ENCODE measurements at regions not wholly inside any gene's neighbourhood (a gene's known extent, or its start where the extent isn't known, plus 50 kb on each side); places are given as distances from the start of the nearest gene placed in this dataset.

GRCh38 chr15:85305050-85305449, 75.4 kb upstream of the AKAP13 start:
- Mint-ChIP-seq H3K4me1 (peaks cover 20% of the 10 kb centered on the region), H3K36me3 (ENCODE audit: low read depth) (no peaks in the 10 kb centered on the region), H3K27ac (no peak overlapping the region), H3K27me3 (no peaks in the 10 kb centered on the region), H3K4me3 (no peak overlapping the region), H3K9me3 (no peaks in the 10 kb centered on the region)
- no peak for DNase-seq
- POLR2A ChIA-PET: no interaction called here
- CTCF ChIA-PET: interaction anchor here (1.0 kb wide), 1 partner anchor 9 kb away, joined by 4 read pairs; no protein-coding TSS in a partner anchor

DNA sequence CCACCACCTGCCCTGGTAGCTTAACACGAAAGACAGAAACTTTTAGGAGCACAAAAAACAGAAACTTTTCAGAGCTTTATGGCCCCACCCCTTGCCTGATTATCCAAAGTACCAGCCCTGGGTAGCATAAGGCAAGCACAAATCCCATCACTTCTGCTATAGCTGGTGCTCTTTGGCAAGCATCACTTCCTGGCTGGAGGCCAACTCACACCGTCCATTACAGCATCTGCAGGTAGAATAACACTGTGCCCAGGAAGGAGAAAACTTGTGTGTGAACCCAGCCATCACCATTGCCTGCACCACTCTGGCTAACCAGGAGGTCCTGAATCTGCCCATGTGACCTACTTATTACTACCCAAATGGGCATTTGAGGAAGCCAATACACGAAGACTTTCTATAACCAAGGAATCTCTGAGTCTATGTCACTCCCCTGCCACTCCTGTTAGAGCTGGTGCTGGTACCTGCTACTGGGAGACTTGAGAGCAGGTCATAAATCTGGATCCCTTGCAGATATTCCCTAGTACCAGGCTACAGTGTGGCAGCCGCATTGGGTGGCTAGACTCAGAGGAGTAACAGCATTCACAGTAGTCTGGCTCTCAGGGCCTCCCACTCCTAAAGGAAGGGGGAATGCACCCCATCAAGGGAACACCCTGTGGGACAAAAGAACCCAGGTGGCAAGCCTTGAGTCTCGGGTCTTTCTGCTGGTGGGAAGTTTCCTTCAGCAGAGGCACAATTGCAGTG, 73.3 kb upstream of the AKAP13 start:
- Mint-ChIP-seq H3K36me3 (ENCODE audit: low read depth) (no peaks in the 10 kb centered on the region), H3K9me3 (peaks cover 3% of the 10 kb centered on the region), H3K27me3 (no peaks in the 10 kb centered on the region), H3K27ac (no peak overlapping the region), H3K4me1 (peaks cover 20% of the 10 kb centered on the region), H3K4me3 (no peak overlapping the region)
- POLR2A ChIA-PET: no interaction called here
- no peak for DNase-seq
- CTCF ChIA-PET: interaction anchor here (1.4 to 2.2 kb wide), 3 partner anchors 9 to 11 kb away, joined by 5 to 8 read pairs (median 7); no protein-coding TSS in a partner anchor

DNA sequence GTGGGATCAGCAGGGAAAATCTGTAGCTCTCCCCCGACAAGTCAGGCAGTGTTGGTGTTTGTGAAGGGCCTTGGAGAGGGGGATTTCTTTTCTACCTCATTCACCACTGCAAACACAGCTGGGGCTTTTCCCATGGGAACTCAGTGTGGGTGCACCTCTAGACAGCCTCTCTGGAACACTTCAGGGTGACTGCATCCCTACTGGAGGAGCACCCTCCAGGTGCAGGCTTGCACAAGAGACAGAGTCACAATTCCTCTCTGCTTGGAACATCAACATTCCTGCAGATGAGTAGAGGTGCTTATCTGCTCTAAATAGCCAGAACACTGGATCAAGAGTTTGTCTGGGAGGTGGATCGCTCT, 72.7 kb upstream of the AKAP13 start:
- Mint-ChIP-seq H3K9me3 (peaks cover 3% of the 10 kb centered on the region), H3K4me3 (no peak overlapping the region), H3K4me1 (peaks cover 25% of the 10 kb centered on the region), H3K36me3 (ENCODE audit: low read depth) (no peaks in the 10 kb centered on the region), H3K27me3 (no peaks in the 10 kb centered on the region), H3K27ac (no peak overlapping the region)
- POLR2A ChIA-PET: no interaction called here
- no peak for DNase-seq
- CTCF ChIA-PET: interaction anchor here (1.2 to 2.2 kb wide), 4 partner anchors 9 to 18 kb away, joined by 3 to 8 read pairs (median 6); no protein-coding TSS in a partner anchor

- Mint-ChIP-seq H3K9me3 (peaks cover 3% of the 10 kb centered on the region), H3K36me3 (ENCODE audit: low read depth) (peaks cover 6% of the 10 kb centered on the region), H3K27me3 (no peaks in the 10 kb centered on the region), H3K27ac (no peak overlapping the region), H3K4me1 (peaks cover 56% of the 10 kb centered on the region), H3K4me3 (no peak overlapping the region)
- ChIA-PET POLR2A (interaction anchor here (0.6 to 2.8 kb wide), 2 partner anchors 18 to 396 kb away, joined by 3 to 17 read pairs; no protein-coding TSS in a partner anchor), CTCF (interaction anchor here (1.9 to 2.1 kb wide), 2 partner anchors 19 to 102 kb away, joined by 7 to 15 read pairs; no protein-coding TSS in a partner anchor)
- DNase-seq: no peak
Observed at GRCh38 chr15:85311647-85312046, 68.8 kb upstream of the AKAP13 start.

DNA sequence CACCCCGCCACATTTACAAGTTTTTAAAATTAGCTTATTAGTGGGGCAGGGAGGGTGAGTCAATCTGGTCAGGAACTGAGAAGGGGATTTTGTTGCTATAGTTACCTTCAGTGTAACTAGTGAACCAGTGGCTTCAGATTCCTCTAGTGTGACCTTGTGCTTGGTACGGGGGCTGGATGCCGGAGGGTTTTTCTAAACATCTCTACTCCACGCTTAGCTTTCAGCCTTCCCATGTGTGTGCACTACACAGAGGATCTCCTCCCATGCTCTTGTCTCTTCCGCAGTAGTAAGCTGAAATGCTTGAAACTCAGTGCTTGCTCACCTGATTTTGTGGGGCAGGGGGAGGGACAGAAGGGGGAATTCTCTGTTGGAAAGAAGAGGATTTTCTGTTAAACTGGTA, 67.9 kb upstream of the AKAP13 start:
- CTCF ChIA-PET: interaction anchor here (0.9 to 2.4 kb wide), 8 partner anchors 10 to 101 kb away, joined by 3 to 15 read pairs (median 6); no protein-coding TSS in a partner anchor
- H3K9me3 Mint-ChIP-seq: peaks cover 3% of the 10 kb centered on the region
- H3K36me3 Mint-ChIP-seq (ENCODE audit: low read depth): peaks cover 6% of the 10 kb centered on the region
- H3K27ac Mint-ChIP-seq: no peak overlapping the region
- peaks cover 58% of the 10 kb centered on the region for H3K4me1 Mint-ChIP-seq
- no peak overlapping the region for H3K4me3 Mint-ChIP-seq
- no peaks in the 10 kb centered on the region for H3K27me3 Mint-ChIP-seq
- POLR2A ChIA-PET: interaction anchor here (0.6 to 2.8 kb wide), 3 partner anchors 17 to 395 kb away, joined by 3 to 17 read pairs (median 4); no protein-coding TSS in a partner anchor
- no peak for DNase-seq

DNA sequence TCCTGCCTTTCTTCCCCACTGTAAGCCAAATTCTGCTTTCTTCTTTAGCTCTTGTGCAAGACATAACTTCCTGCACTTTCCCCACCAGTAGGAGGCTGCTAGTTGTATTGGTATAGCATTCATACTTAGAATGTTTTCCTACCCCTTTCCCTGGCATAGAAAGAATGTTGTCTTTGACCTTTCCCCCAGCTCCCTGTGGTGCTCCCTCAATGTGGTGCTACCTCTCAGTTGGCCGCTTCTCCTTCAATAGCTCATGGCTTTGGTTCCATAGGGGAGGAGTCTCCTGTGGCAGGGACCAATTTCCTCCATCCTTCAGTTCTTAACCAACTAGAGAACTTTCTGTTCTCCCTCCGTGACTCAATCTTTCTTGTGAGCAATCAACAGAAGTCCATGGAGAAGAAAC, 67.5 kb upstream of the AKAP13 start:
- no peak overlapping the region for H3K4me3 Mint-ChIP-seq
- H3K9me3 Mint-ChIP-seq: peaks cover 3% of the 10 kb centered on the region

DNA sequence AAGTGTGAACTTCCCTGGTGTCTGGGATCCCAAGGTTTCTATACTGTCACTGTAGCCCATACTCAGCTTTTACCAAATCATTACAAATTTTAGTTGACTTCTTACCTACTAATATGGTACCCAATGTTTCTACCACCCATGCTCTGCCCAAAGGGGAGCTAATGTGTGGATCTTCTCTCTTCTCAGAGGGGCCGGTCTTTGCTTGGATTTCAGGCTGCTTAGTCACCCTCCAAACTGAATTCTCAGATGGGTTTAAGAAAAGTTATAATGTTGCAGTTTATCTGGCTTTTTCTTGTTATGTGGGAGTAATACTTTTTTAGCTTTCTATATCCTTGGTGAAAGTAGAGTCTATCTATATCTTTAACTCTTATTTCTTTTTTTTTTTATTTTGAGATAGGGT, 67.1 kb upstream of the AKAP13 start:
- CTCF ChIA-PET: interaction anchor here (1.7 to 2.4 kb wide), 5 partner anchors 11 to 100 kb away, joined by 4 to 15 read pairs (median 7); no protein-coding TSS in a partner anchor
- POLR2A ChIA-PET: interaction anchor here (0.9 to 2.8 kb wide), 4 partner anchors 15 to 87 kb away, joined by 3 to 17 read pairs (median 4); no protein-coding TSS in a partner anchor
- Mint-ChIP-seq H3K9me3 (peaks cover 3% of the 10 kb centered on the region), H3K27ac (no peak overlapping the region), H3K4me3 (no peak overlapping the region), H3K36me3 (ENCODE audit: low read depth) (peaks cover 6% of the 10 kb centered on the region), H3K27me3 (no peaks in the 10 kb centered on the region), H3K4me1 (peaks cover 63% of the 10 kb centered on the region)
- DNase-seq: no peak

More for the DNA sequence above, 67.5 kb upstream of the AKAP13 start:
- Mint-ChIP-seq H3K27me3 (no peaks in the 10 kb centered on the region), H3K4me1 (peaks cover 62% of the 10 kb centered on the region), H3K27ac (no peak overlapping the region), H3K36me3 (ENCODE audit: low read depth) (peaks cover 6% of the 10 kb centered on the region)
- DNase-seq: no peak
- POLR2A ChIA-PET: interaction anchor here (0.9 to 2.8 kb wide), 4 partner anchors 14 to 88 kb away, joined by 3 to 17 read pairs (median 4); no protein-coding TSS in a partner anchor
- CTCF ChIA-PET: interaction anchor here (0.9 to 2.4 kb wide), 8 partner anchors 11 to 101 kb away, joined by 3 to 15 read pairs (median 6); no protein-coding TSS in a partner anchor

DNA sequence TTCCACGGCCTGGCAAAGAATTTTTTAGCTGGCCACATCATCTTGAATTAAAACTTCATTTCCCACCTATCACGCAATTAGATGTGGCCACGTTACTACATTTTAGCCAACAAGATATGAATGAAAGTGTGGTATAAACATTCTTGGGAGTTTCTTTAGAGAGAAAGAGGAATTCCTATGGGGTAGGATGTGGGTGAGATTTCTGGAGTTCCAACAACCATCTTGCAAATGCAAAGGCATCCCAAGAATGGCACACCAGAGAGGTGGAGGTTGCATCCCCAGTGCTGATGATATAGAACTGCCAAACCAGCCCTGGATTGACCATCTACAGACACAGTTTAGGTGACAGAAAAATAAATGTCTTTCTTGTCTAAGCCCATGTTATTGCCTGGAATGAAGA, 66.3 kb upstream of the AKAP13 start:
- Mint-ChIP-seq H3K4me3 (no peak overlapping the region), H3K4me1 (peaks cover 64% of the 10 kb centered on the region), H3K9me3 (peaks cover 3% of the 10 kb centered on the region), H3K36me3 (ENCODE audit: low read depth) (peaks cover 6% of the 10 kb centered on the region), H3K27ac (no peak overlapping the region), H3K27me3 (no peaks in the 10 kb centered on the region)
- no peak for DNase-seq
- ChIA-PET CTCF (interaction anchor here (2.4 to 6.0 kb wide), 2 partner anchors 15 to 17 kb away, joined by 12 to 86 read pairs; no protein-coding TSS in a partner anchor), POLR2A (interaction anchor here (0.7 to 7.2 kb wide), 4 partner anchors 15 to 96 kb away, joined by 3 to 132 read pairs (median 10); no protein-coding TSS in a partner anchor)

GRCh38 chr15:85314633-85315032, 65.8 kb upstream of the AKAP13 start:
- no peak overlapping the region for H3K27ac Mint-ChIP-seq
- H3K4me1 Mint-ChIP-seq: peaks cover 64% of the 10 kb centered on the region
- CTCF ChIA-PET: interaction anchor here (2.4 to 6.0 kb wide), 2 partner anchors 15 to 18 kb away, joined by 12 to 86 read pairs; no protein-coding TSS in a partner anchor

GRCh38 chr15:85316244-85316934, 64.0 kb upstream of the AKAP13 start:
- ChIA-PET CTCF (interaction anchor here (0.8 to 6.0 kb wide), 12 partner anchors 10 to 188 kb away, joined by 3 to 86 read pairs (median 6); partner anchors contain the start of gene AKAP13), POLR2A (interaction anchor here (0.5 to 7.2 kb wide), 11 partner anchors 13 to 374 kb away, joined by 3 to 132 read pairs (median 4); partner anchors contain the start of gene AKAP13)
- no peaks in the 10 kb centered on the region for H3K27me3 Mint-ChIP-seq
- peak overlapping the region; percentile 79 for H3K27ac Mint-ChIP-seq
- peaks cover 68% of the 10 kb centered on the region for H3K4me1 Mint-ChIP-seq
- H3K9me3 Mint-ChIP-seq: peaks cover 11% of the 10 kb centered on the region
- H3K36me3 Mint-ChIP-seq (ENCODE audit: low read depth): peaks cover 10% of the 10 kb centered on the region
- peak; percentile 34 for DNase-seq
- H3K4me3 Mint-ChIP-seq: peak overlapping the region; percentile 5

More at GRCh38 chr15:85314633-85315032, 65.8 kb upstream of the AKAP13 start:
- H3K4me3 Mint-ChIP-seq: no peak overlapping the region
- H3K27me3 Mint-ChIP-seq: no peaks in the 10 kb centered on the region
- DNase-seq: no peak
- peaks cover 5% of the 10 kb centered on the region for H3K9me3 Mint-ChIP-seq
- peaks cover 6% of the 10 kb centered on the region for H3K36me3 Mint-ChIP-seq (ENCODE audit: low read depth)
- POLR2A ChIA-PET: interaction anchor here (0.7 to 7.2 kb wide), 2 partner anchors 14 to 95 kb away, joined by 4 to 132 read pairs; no protein-coding TSS in a partner anchor

DNA sequence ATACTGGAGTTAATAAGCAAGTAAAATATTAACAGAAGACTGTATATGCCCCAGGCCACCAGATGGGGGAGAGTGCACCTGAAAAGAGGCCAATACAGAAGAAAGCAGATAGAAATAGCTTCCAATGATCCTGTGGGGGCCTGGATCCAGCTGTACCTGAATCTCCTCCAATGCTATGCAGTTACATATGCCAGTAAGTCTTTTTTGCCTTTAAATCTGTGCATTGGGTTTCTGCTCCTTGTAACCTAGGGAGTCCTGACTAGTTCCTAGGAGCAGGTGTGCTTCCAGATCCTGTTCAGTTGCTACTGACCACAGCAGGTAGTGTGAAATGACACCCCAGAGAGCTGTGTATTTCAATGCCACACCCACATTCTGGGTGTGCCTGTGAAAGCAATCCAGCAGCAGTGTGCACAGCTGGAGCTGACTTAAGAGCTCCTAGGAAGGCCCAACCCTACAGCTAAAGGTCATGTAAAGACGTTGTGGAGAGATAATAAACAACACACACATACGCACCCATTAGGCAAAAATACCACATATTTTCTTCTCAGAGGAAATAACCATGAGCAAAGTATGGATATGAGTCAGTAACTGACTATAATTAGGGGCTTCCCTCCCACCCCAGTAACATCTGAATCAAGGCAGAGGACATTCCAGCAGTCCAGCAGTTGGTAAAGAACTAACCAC, 62.2 kb upstream of the AKAP13 start:
- CTCF ChIA-PET: interaction anchor here (0.6 to 6.0 kb wide), 15 partner anchors 10 to 412 kb away, joined by 3 to 86 read pairs (median 4); partner anchors contain the start of gene AKAP13
- peak; percentile 58 for DNase-seq
- Mint-ChIP-seq H3K36me3 (ENCODE audit: low read depth) (peaks cover 16% of the 10 kb centered on the region), H3K27me3 (no peaks in the 10 kb centered on the region), H3K4me3 (peak overlapping the region; percentile 3), H3K4me1 (peaks cover 57% of the 10 kb centered on the region), H3K27ac (peak overlapping the region; percentile 82), H3K9me3 (peaks cover 14% of the 10 kb centered on the region)
- POLR2A ChIA-PET: interaction anchor here (0.6 to 7.2 kb wide), 13 partner anchors 9 to 385 kb away, joined by 3 to 132 read pairs (median 5); partner anchors contain the start of gene AKAP13

DNA sequence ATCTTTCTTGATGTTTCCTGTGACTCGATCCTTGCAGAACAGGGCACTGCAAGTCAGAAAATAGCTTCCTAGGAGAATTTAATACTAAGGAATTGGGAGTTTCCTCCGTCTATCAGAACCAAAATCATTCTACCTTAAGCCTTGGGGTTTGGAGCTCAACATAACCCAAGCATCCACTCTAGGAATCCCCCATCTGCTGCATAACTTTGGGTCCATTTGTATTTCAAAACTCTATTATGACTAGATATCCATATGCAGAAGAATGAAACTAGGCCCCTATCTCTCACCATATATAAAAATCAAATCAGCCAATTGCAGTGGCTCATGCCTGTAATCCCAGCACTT, 61.7 kb upstream of the AKAP13 start:
- ChIA-PET POLR2A (interaction anchor here (0.7 to 7.2 kb wide), 9 partner anchors 10 to 300 kb away, joined by 3 to 132 read pairs (median 6); partner anchors contain the start of gene AKAP13), CTCF (interaction anchor here (0.8 to 6.0 kb wide), 12 partner anchors 10 to 411 kb away, joined by 3 to 86 read pairs (median 6); partner anchors contain the start of gene AKAP13)
- no peaks in the 10 kb centered on the region for H3K27me3 Mint-ChIP-seq
- H3K4me3 Mint-ChIP-seq: no peak overlapping the region
- DNase-seq: no peak
- peaks cover 16% of the 10 kb centered on the region for H3K36me3 Mint-ChIP-seq (ENCODE audit: low read depth)
- H3K4me1 Mint-ChIP-seq: peaks cover 55% of the 10 kb centered on the region
- peak overlapping the region; percentile 82 for H3K27ac Mint-ChIP-seq
- peaks cover 14% of the 10 kb centered on the region for H3K9me3 Mint-ChIP-seq

Data from activated CD4-positive, alpha-beta memory T cell treated with anti-CD3 and anti-CD28 coated beads, Interleukin-2, amount 10 ng/mL, durations not matched to agents 7 days and 5 days (primary cell).